Sigmoid colon (tissue), 6 donors: ENCODE measurements at regions not wholly inside any gene's neighbourhood (a gene's known extent, or its start where the extent isn't known, plus 50 kb on each side); places are given as distances from the start of the nearest gene placed in this dataset.
"Not testable (repeated sequence)": the region's sequence is repeated elsewhere in the genome, so short reads cannot be mapped to it uniquely, and the experiment has no call there.

ENCODE experiments used
- DNase-seq: peaks from one replicate; pipeline ENCODE4 v3.0.0-alpha.2; 2019
- H3K27ac ChIP-seq, 4 donors: fragments of 200-600 bp; sonication (generic); one replicate each; pipeline ENCODE4 v1.5.1; 2016 to 2019; ENCODE audit warnings: mild to moderate bottlenecking in 1 of 4
- H3K27me3 ChIP-seq, 3 donors: fragments of 200-600 bp; sonication (generic); one replicate each; pipeline ENCODE4 v1.5.1; 2019; ENCODE audit warnings: mild to moderate bottlenecking in 1 of 3
- H3K36me3 ChIP-seq, 4 donors: fragments of 200-600 bp; sonication (generic); one replicate each; pipeline ENCODE4 v1.5.1; 2016 to 2019
- H3K4me1 ChIP-seq, 4 donors: fragments of 200-600 bp; sonication (generic); one replicate each; pipeline ENCODE4 v1.5.1; 2017 to 2019
- H3K4me3 ChIP-seq, 4 donors: fragments of 200-600 bp; sonication (generic); one replicate each; pipeline ENCODE4 v1.5.1; 2017 to 2019; ENCODE audit warnings: mild to moderate bottlenecking in 2 of 4, moderate library complexity in 1 of 4
- H3K9me3 ChIP-seq, 4 donors: fragments of 200-600 bp in 3 of 4; sonication (generic) in 3 of 4; one replicate each; pipeline versions ENCODE4 v1.5.1 to v1.6.1; 2013 to 2019
- EP300 ChIP-seq, 4 donors: sonication (generic); formaldehyde crosslinking; IDR thresholded peaks; one replicate each; pipeline ENCODE4 v1.6.1; 2017; ENCODE audit warnings: antibody characterized with exemption in 4 of 4
- POLR2A ChIP-seq, 2 donors: fragments of 450-650 bp; IDR thresholded peaks; one replicate each; pipeline ENCODE4 v1.6.1; 2016; ENCODE audit warnings: antibody characterized with exemption in 2 of 2, mild to moderate bottlenecking in 2 of 2, moderate library complexity in 2 of 2
- POLR2AphosphoS5 ChIP-seq, 4 donors: sonication (generic); formaldehyde crosslinking; IDR thresholded peaks; one replicate each; pipeline ENCODE4 v1.6.1; 2017; ENCODE audit warnings: antibody characterized with exemption in 4 of 4
- WGBS, 2 donors: extraction: QIAGEN DNeasy Blood & Tissue Kit; methylation state at CpG; one replicate each; pipeline ENCODE4 v1.1.7; 2013; 5-methylcytosine and 5-hydroxymethylcytosine counted together
- intact Hi-C: fragments of 100-400 bp; cut with DNase I; formaldehyde crosslinking; loops from one replicate; pipeline ENCODE4 v1.15.1; 2023
- TF ChIP-seq, protein P1 (sequence below), 4 experiments: fragments of 450-650 bp in 3 of 4; fragments of 200-600 bp in 1 of 4; IDR thresholded peaks; one replicate each; pipeline ENCODE4 v1.5.1; 2016 to 2019; ENCODE audit warnings: antibody characterized with exemption in 4 of 4, mild to moderate bottlenecking in 3 of 4, moderate library complexity in 2 of 4
- donor health status: healthy with polysubstance abuse.
- donor health status: healthy.

- H3K4me1 ChIP-seq = no peaks in the 10 kb centered on the region
- no peak for TF ChIP-seq POLR2AphosphoS5 (IDR thresholded peaks at IDR 0.05)
- TF ChIP-seq POLR2A (IDR thresholded peaks at IDR 0.05) = no peak
- TF ChIP-seq, protein P1, sequence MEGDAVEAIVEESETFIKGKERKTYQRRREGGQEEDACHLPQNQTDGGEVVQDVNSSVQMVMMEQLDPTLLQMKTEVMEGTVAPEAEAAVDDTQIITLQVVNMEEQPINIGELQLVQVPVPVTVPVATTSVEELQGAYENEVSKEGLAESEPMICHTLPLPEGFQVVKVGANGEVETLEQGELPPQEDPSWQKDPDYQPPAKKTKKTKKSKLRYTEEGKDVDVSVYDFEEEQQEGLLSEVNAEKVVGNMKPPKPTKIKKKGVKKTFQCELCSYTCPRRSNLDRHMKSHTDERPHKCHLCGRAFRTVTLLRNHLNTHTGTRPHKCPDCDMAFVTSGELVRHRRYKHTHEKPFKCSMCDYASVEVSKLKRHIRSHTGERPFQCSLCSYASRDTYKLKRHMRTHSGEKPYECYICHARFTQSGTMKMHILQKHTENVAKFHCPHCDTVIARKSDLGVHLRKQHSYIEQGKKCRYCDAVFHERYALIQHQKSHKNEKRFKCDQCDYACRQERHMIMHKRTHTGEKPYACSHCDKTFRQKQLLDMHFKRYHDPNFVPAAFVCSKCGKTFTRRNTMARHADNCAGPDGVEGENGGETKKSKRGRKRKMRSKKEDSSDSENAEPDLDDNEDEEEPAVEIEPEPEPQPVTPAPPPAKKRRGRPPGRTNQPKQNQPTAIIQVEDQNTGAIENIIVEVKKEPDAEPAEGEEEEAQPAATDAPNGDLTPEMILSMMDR (IDR thresholded peaks at IDR 0.05) = no peak
- TF ChIP-seq EP300 (IDR thresholded peaks at IDR 0.05) = no peak
- intact Hi-C loops = no loop called here
- no peak for DNase-seq
- 74 to 76% methylated on average over 4 of the region's 4 CpGs for WGBS, 2 donors
- no peaks in the 10 kb centered on the region for H3K27me3 ChIP-seq
- no peaks in the 10 kb centered on the region for H3K9me3 ChIP-seq
- no peak overlapping the region for H3K27ac ChIP-seq
- H3K36me3 ChIP-seq = no peaks in the 10 kb centered on the region
- H3K4me3 ChIP-seq = no peak overlapping the region
Observed at GRCh38 chr6:84581494-84582259, 182.7 kb downstream of the TBX18 start.

DNA sequence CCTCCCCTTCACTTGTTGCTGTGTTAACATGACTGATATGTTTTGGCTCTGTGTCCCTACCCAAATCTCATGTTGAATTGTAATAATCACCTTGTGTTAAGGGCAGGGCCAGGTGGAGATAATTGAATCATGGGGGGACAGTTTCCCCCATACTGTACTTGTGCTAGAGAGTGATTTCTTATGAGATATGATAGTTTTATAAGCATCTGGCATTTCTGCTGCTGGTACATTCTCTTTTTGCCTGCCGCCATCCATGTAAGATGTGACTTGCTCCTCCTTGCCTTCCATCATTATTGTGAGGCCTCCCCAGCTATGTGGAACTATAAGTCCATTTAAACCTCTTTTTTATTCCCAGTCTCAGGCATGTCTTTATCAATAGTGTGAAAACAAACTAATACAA, 185.0 kb downstream of the TBX18 start:
- H3K27ac ChIP-seq = no peak overlapping the region
- H3K9me3 ChIP-seq = no peaks in the 10 kb centered on the region
- no peaks in the 10 kb centered on the region for H3K4me1 ChIP-seq
- 2 to 3% methylated on average over 1 of the region's 1 CpG for WGBS, 2 donors
- no peaks in the 10 kb centered on the region for H3K36me3 ChIP-seq
- no peak for DNase-seq
- H3K4me3 ChIP-seq = no peak overlapping the region
- no peaks in the 10 kb centered on the region for H3K27me3 ChIP-seq
- intact Hi-C loops = no loop called here
- TF ChIP-seq POLR2AphosphoS5 (IDR thresholded peaks at IDR 0.05) = no peak
- TF ChIP-seq, protein P1 (IDR thresholded peaks at IDR 0.05) = no peak
- TF ChIP-seq EP300 (IDR thresholded peaks at IDR 0.05) = no peak
- TF ChIP-seq POLR2A (IDR thresholded peaks at IDR 0.05) = no peak

DNA sequence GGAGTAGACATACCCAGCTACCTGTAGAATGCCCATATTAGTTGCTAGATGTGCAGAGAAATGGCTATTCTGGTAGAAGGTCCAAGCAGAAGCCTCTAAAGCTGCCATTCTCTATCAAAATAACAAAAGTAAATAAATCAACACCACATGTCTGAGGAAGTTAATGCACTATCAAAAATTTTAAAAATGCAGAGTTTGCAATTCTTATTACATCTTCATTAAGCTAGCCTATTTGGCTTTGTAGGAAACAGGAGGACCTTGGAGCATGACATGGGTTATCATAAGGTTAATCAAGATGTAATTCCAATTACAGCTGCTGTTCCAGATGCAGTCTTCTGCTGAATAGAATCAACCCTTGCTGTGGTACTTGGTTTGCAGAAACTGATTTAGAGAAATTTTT, 188.4 kb downstream of the TBX18 start:
- no peak for DNase-seq
- H3K36me3 ChIP-seq = no peaks in the 10 kb centered on the region
- H3K27ac ChIP-seq = no peak overlapping the region
- H3K4me3 ChIP-seq = no peak overlapping the region
- no peak for TF ChIP-seq POLR2A (IDR thresholded peaks at IDR 0.05)
- H3K9me3 ChIP-seq = no peaks in the 10 kb centered on the region
- intact Hi-C loops = no loop called here
- no peaks in the 10 kb centered on the region for H3K27me3 ChIP-seq
- H3K4me1 ChIP-seq = no peaks in the 10 kb centered on the region

DNA sequence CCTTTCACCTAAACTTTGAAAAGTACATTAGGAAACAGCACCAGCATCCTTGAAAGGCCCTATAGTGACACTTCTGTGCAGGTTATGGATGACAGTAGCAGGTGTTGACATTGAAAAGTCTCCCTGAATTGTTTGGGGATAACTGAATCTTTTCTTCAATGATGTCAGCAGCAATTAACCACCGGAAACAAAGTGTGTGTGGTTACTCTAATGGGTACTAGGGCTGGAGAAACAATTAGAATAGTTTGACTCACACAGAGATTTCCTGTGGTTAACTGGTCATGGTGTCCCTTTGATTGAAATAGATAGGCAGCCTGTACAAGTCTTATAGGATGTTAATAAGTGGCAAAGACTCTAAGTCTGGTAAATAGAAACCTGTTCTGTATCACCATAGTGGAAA, 189.1 kb downstream of the TBX18 start:
- Histone ChIP-seq H3K4me1 (no peaks in the 10 kb centered on the region), H3K4me3 (no peak overlapping the region), H3K27me3 (no peaks in the 10 kb centered on the region), H3K27ac (no peak overlapping the region), H3K9me3 (peaks cover 0 to 2% (median 0%) of the 10 kb centered on the region in 4 donors), H3K36me3 (no peaks in the 10 kb centered on the region)
- intact Hi-C loops = no loop called here
- no peak for DNase-seq
- 37 to 45% methylated on average over 1 of the region's 1 CpG for WGBS, 2 donors
- TF ChIP-seq EP300 (IDR thresholded peaks at IDR 0.05) (no peak), POLR2AphosphoS5 (IDR thresholded peaks at IDR 0.05) (no peak), POLR2A (IDR thresholded peaks at IDR 0.05) (no peak)

DNA sequence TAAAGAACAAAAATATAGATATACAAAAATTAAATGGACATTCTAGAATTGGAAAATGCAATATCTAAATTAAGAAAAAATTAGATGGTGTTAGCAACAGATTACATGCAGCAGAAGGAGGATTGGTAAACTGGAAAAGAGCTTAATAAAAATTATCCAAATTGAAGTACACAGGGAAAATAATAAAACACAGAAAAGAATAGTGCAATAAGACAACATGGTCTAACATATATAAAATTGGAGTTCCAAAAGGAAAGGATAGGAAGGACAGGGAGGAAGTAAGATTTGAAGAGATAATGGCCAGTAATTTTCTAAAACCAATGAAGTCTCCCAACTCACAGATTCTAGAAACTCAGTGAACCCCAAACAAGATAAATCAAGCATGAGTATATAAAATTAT, 194.5 kb downstream of the TBX18 start:
- Histone ChIP-seq H3K27me3 (no peaks in the 10 kb centered on the region), H3K9me3 (peaks cover 0 to 4% (median 0%) of the 10 kb centered on the region in 4 donors), H3K27ac (no peak overlapping the region), H3K4me1 (no peaks in the 10 kb centered on the region), H3K4me3 (no peak overlapping the region), H3K36me3 (no peaks in the 10 kb centered on the region)
- TF ChIP-seq, protein P1 (IDR thresholded peaks at IDR 0.05) = no peak
- TF ChIP-seq EP300 (IDR thresholded peaks at IDR 0.05) (no peak), POLR2AphosphoS5 (IDR thresholded peaks at IDR 0.05) (no peak), POLR2A (IDR thresholded peaks at IDR 0.05) (no peak)
- no peak for DNase-seq
- intact Hi-C loops = no loop called here

DNA sequence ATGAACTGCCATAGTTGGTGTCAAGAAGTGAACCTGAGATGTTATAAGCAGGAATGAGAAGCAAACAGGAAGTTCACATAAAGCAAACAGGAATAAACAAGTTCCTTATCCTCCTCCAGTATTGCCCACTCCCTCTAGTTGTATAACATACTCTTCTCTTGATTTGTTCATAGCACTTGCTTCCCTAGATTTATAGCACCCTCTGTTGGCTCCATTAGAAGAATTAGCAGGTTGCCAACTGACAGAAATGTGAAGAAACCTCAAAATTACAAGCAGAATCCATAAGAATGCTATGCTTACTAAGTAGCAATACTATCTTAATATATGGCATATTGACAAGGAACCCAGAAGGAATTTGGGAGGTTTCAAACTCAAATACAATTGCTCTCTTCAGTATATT, 195.4 kb downstream of the TBX18 start:
- Histone ChIP-seq H3K4me1 (no peaks in the 10 kb centered on the region), H3K4me3 (no peak overlapping the region), H3K9me3 (peaks cover 0 to 4% (median 0%) of the 10 kb centered on the region in 4 donors), H3K27me3 (no peaks in the 10 kb centered on the region), H3K27ac (no peak overlapping the region), H3K36me3 (no peaks in the 10 kb centered on the region)
- TF ChIP-seq EP300 (IDR thresholded peaks at IDR 0.05) = no peak
- TF ChIP-seq, protein P1 (IDR thresholded peaks at IDR 0.05) = no peak
- TF ChIP-seq POLR2AphosphoS5 (IDR thresholded peaks at IDR 0.05) = no peak
- TF ChIP-seq POLR2A (IDR thresholded peaks at IDR 0.05) = no peak
- intact Hi-C loops = no loop called here
- DNase-seq = no peak

GRCh38 chr6:84565718-84566117, 198.7 kb downstream of the TBX18 start:
- intact Hi-C loops, H3K4me1 ChIP-seq, H3K27me3 ChIP-seq, DNase-seq, H3K36me3 ChIP-seq, H3K9me3 ChIP-seq, H3K4me3 ChIP-seq, H3K27ac ChIP-seq: not testable (repeated sequence)
- WGBS, 2 donors = 94 to 95% methylated on average over 6 of the region's 6 CpGs
